ENCODE measurements at regions not wholly inside any gene's neighbourhood (a gene's known extent, or its start where the extent isn't known, plus 50 kb on each side); places are given as distances from the start of the nearest gene placed in this dataset.

DNA sequence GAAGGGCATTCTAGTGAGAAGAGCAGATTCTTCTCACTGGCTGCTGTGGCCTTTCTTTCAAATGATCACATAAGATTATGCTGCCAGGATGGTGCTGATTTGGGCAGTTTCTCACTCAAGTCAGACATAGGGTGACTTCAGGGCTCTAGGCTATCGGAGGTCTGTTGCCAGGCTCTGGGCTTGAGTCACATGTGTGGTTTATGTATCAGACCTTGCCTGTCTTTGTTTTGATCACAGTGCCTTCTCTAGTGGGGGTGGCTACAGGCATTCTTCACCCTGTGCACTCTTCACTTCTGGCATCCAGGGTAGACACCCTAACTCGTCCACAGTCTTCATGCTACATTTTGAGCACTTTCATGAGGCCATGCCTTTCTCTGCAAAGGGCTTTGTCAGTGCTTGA lies 823.7 kb upstream of the MAN1A1 start:
- no peak for TF ChIP-seq POLR2A (IDR thresholded peaks at IDR 0.05)
- TF ChIP-seq, protein P1, sequence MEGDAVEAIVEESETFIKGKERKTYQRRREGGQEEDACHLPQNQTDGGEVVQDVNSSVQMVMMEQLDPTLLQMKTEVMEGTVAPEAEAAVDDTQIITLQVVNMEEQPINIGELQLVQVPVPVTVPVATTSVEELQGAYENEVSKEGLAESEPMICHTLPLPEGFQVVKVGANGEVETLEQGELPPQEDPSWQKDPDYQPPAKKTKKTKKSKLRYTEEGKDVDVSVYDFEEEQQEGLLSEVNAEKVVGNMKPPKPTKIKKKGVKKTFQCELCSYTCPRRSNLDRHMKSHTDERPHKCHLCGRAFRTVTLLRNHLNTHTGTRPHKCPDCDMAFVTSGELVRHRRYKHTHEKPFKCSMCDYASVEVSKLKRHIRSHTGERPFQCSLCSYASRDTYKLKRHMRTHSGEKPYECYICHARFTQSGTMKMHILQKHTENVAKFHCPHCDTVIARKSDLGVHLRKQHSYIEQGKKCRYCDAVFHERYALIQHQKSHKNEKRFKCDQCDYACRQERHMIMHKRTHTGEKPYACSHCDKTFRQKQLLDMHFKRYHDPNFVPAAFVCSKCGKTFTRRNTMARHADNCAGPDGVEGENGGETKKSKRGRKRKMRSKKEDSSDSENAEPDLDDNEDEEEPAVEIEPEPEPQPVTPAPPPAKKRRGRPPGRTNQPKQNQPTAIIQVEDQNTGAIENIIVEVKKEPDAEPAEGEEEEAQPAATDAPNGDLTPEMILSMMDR (IDR thresholded peaks at IDR 0.05): no peak
